ENCODE measurements at regions not wholly inside any gene's neighbourhood (a gene's known extent, or its start where the extent isn't known, plus 50 kb on each side); places are given as distances from the start of the nearest gene placed in this dataset.

GRCh38 chr10:88023676-88024075 lies 160.3 kb downstream of the PTEN start:
- DNase-seq (ENCODE audit: low read depth, low spot score) = no peak

GRCh38 chr10:88026031-88026430 lies 162.6 kb downstream of the PTEN start:
- no peak for DNase-seq (ENCODE audit: low read depth, low spot score)

GRCh38 chr10:88027570-88027969 lies 164.1 kb downstream of the PTEN start:
- no peak for DNase-seq (ENCODE audit: low read depth, low spot score)

GRCh38 chr10:88028072-88028471 lies 164.6 kb downstream of the PTEN start:
- no peak for DNase-seq (ENCODE audit: low read depth, low spot score)

- DNase-seq (ENCODE audit: low read depth, low spot score) = no peak
Observed at GRCh38 chr10:88028654-88029053, 165.2 kb downstream of the PTEN start.

- DNase-seq (ENCODE audit: low read depth, low spot score) = no peak
Observed at GRCh38 chr10:88032566-88032965, 169.1 kb downstream of the PTEN start.

- no peak for DNase-seq (ENCODE audit: low read depth, low spot score)
Observed at GRCh38 chr10:88033385-88033784, 170.0 kb downstream of the PTEN start.

GRCh38 chr10:88033793-88034192 lies 170.4 kb downstream of the PTEN start:
- no peak for DNase-seq (ENCODE audit: low read depth, low spot score)

GRCh38 chr10:88036126-88036525 lies 172.7 kb downstream of the PTEN start:
- no peak for DNase-seq (ENCODE audit: low read depth, low spot score)

GRCh38 chr10:88037623-88038022 lies 174.2 kb downstream of the PTEN start:
- no peak for DNase-seq (ENCODE audit: low read depth, low spot score)

- no peak for DNase-seq (ENCODE audit: low read depth, low spot score)
Observed at GRCh38 chr10:88038268-88038667, 174.8 kb downstream of the PTEN start.

- no peak for DNase-seq (ENCODE audit: low read depth, low spot score)
Observed at GRCh38 chr10:88039496-88040200, 176.2 kb downstream of the PTEN start.

GRCh38 chr10:88041243-88042159 lies 178.1 kb downstream of the PTEN start:
- DNase-seq (ENCODE audit: low read depth, low spot score) = no peak

GRCh38 chr10:88042160-88043100 lies 179.0 kb downstream of the PTEN start:
- DNase-seq (ENCODE audit: low read depth, low spot score) = peak; percentile 84

GRCh38 chr10:88045096-88045495 lies 181.7 kb downstream of the PTEN start:
- no peak for DNase-seq (ENCODE audit: low read depth, low spot score)

GRCh38 chr10:88045656-88046415 lies 182.4 kb downstream of the PTEN start:
- no peak for DNase-seq (ENCODE audit: low read depth, low spot score)

- DNase-seq (ENCODE audit: low read depth, low spot score) = no peak
Observed at GRCh38 chr10:88047579-88047978, 184.2 kb downstream of the PTEN start.

GRCh38 chr10:88048312-88048711 lies 184.9 kb downstream of the PTEN start:
- DNase-seq (ENCODE audit: low read depth, low spot score) = no peak

GRCh38 chr10:88049204-88049603 lies 185.8 kb downstream of the PTEN start:
- no peak for DNase-seq (ENCODE audit: low read depth, low spot score)

- DNase-seq (ENCODE audit: low read depth, low spot score) = no peak
Observed at GRCh38 chr10:88057720-88058119, 194.3 kb downstream of the PTEN start.

GRCh38 chr10:88058750-88059149 lies 195.3 kb downstream of the PTEN start:
- DNase-seq (ENCODE audit: low read depth, low spot score) = no peak
